22Rv1 (cell line): ENCODE measurements at regions not wholly inside any gene's neighbourhood (a gene's known extent, or its start where the extent isn't known, plus 50 kb on each side); places are given as distances from the start of the nearest gene placed in this dataset.

ENCODE experiments used
- ZFX ChIP-seq: fragments of 450-650 bp; IDR thresholded peaks from 2 replicates; pipeline ENCODE4 v1.6.1; 2017; ENCODE audit warnings: antibody characterized with exemption, borderline replicate concordance
- TF ChIP-seq, protein P1 (sequence below): fragments of 450-650 bp; IDR thresholded peaks from 2 replicates; pipeline ENCODE4 v1.5.1; 2017; ENCODE audit warnings: mild to moderate bottlenecking

GRCh38 chr10:91690412-91690811 lies 57.5 kb upstream of the PPP1R3C start:
- TF ChIP-seq, protein P1, sequence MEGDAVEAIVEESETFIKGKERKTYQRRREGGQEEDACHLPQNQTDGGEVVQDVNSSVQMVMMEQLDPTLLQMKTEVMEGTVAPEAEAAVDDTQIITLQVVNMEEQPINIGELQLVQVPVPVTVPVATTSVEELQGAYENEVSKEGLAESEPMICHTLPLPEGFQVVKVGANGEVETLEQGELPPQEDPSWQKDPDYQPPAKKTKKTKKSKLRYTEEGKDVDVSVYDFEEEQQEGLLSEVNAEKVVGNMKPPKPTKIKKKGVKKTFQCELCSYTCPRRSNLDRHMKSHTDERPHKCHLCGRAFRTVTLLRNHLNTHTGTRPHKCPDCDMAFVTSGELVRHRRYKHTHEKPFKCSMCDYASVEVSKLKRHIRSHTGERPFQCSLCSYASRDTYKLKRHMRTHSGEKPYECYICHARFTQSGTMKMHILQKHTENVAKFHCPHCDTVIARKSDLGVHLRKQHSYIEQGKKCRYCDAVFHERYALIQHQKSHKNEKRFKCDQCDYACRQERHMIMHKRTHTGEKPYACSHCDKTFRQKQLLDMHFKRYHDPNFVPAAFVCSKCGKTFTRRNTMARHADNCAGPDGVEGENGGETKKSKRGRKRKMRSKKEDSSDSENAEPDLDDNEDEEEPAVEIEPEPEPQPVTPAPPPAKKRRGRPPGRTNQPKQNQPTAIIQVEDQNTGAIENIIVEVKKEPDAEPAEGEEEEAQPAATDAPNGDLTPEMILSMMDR: no peak
- TF ChIP-seq ZFX: no peak
